ENCODE measurements at regions not wholly inside any gene's neighbourhood (a gene's known extent, or its start where the extent isn't known, plus 50 kb on each side); places are given as distances from the start of the nearest gene placed in this dataset.
"Not testable (repeated sequence)": the region's sequence is repeated elsewhere in the genome, so short reads cannot be mapped to it uniquely, and the experiment has no call there.

- H3K27me3 ChIP-seq (ENCODE audit: insufficient read depth, low read length): no peaks in the 10 kb centered on the region
- H3K27ac ChIP-seq (ENCODE audit: low read depth, low read length): no peak overlapping the region
- H3K36me3 ChIP-seq (ENCODE audit: insufficient read depth, low read length): no peaks in the 10 kb centered on the region
- H3K4me3 ChIP-seq (ENCODE audit: low read depth, low read length): no peak overlapping the region
- H2AFZ ChIP-seq (ENCODE audit: low read length, unreplicated experiment): no peak overlapping the region
- H3K79me2 ChIP-seq (ENCODE audit: control insufficient read depth, insufficient read depth, low read length, unreplicated experiment): no peaks in the 10 kb centered on the region
- H3K4me1 ChIP-seq (ENCODE audit: control insufficient read depth, insufficient read depth, low read length, unreplicated experiment): no peaks in the 10 kb centered on the region
Observed at GRCh38 chr12:131596115-131596514, 114.8 kb upstream of the SFSWAP start.

- H3K36me3 ChIP-seq (ENCODE audit: insufficient read depth, low read length): no peaks in the 10 kb centered on the region
- no peak overlapping the region for H3K4me3 ChIP-seq (ENCODE audit: low read depth, low read length)
- no peaks in the 10 kb centered on the region for H3K4me1 ChIP-seq (ENCODE audit: control insufficient read depth, insufficient read depth, low read length, unreplicated experiment)
- no peaks in the 10 kb centered on the region for H3K27me3 ChIP-seq (ENCODE audit: insufficient read depth, low read length)
- no peak overlapping the region for H2AFZ ChIP-seq (ENCODE audit: low read length, unreplicated experiment)
- no peak overlapping the region for H3K27ac ChIP-seq (ENCODE audit: low read depth, low read length)
- no peaks in the 10 kb centered on the region for H3K79me2 ChIP-seq (ENCODE audit: control insufficient read depth, insufficient read depth, low read length, unreplicated experiment)
Observed at GRCh38 chr12:131597333-131597732, 113.6 kb upstream of the SFSWAP start.

- Histone ChIP-seq H3K4me3 (ENCODE audit: low read depth, low read length) (no peak overlapping the region), H2AFZ (ENCODE audit: low read length, unreplicated experiment) (no peak overlapping the region), H3K4me1 (ENCODE audit: control insufficient read depth, insufficient read depth, low read length, unreplicated experiment) (no peaks in the 10 kb centered on the region), H3K79me2 (ENCODE audit: control insufficient read depth, insufficient read depth, low read length, unreplicated experiment) (no peaks in the 10 kb centered on the region), H3K27me3 (ENCODE audit: insufficient read depth, low read length) (no peaks in the 10 kb centered on the region), H3K36me3 (ENCODE audit: insufficient read depth, low read length) (no peaks in the 10 kb centered on the region), H3K27ac (ENCODE audit: low read depth, low read length) (no peak overlapping the region)
Observed at GRCh38 chr12:131598717-131599116, 112.2 kb upstream of the SFSWAP start.

GRCh38 chr12:131599190-131600159, 111.4 kb upstream of the SFSWAP start:
- no peaks in the 10 kb centered on the region for H3K36me3 ChIP-seq (ENCODE audit: insufficient read depth, low read length)
- H3K27me3 ChIP-seq (ENCODE audit: insufficient read depth, low read length): peaks cover under 1% of the 10 kb centered on the region; the same call in 1 of the 2 replicates
- no peak overlapping the region for H3K27ac ChIP-seq (ENCODE audit: low read depth, low read length)
- no peaks in the 10 kb centered on the region for H3K4me1 ChIP-seq (ENCODE audit: control insufficient read depth, insufficient read depth, low read length, unreplicated experiment)
- no peaks in the 10 kb centered on the region for H3K79me2 ChIP-seq (ENCODE audit: control insufficient read depth, insufficient read depth, low read length, unreplicated experiment)
- no peak overlapping the region for H3K4me3 ChIP-seq (ENCODE audit: low read depth, low read length)
- H2AFZ ChIP-seq (ENCODE audit: low read length, unreplicated experiment): no peak overlapping the region

GRCh38 chr12:131600160-131600532, 110.7 kb upstream of the SFSWAP start:
- Histone ChIP-seq H3K27me3 (ENCODE audit: insufficient read depth, low read length) (peaks cover 7% of the 10 kb centered on the region; the same call in 1 of the 2 replicates), H3K79me2 (ENCODE audit: control insufficient read depth, insufficient read depth, low read length, unreplicated experiment) (no peaks in the 10 kb centered on the region), H3K4me3 (ENCODE audit: low read depth, low read length) (no peak overlapping the region), H2AFZ (ENCODE audit: low read length, unreplicated experiment) (no peak overlapping the region), H3K36me3 (ENCODE audit: insufficient read depth, low read length) (no peaks in the 10 kb centered on the region), H3K4me1 (ENCODE audit: control insufficient read depth, insufficient read depth, low read length, unreplicated experiment) (no peaks in the 10 kb centered on the region), H3K27ac (ENCODE audit: low read depth, low read length) (no peak overlapping the region)

GRCh38 chr12:131601499-131601898, 109.4 kb upstream of the SFSWAP start:
- H3K27me3 ChIP-seq (ENCODE audit: insufficient read depth, low read length): peaks cover 14% of the 10 kb centered on the region; the same call in 1 of the 2 replicates
- H3K4me3 ChIP-seq (ENCODE audit: low read depth, low read length); H2AFZ ChIP-seq (ENCODE audit: low read length, unreplicated experiment); H3K36me3 ChIP-seq (ENCODE audit: insufficient read depth, low read length); H3K27ac ChIP-seq (ENCODE audit: low read depth, low read length); H3K4me1 ChIP-seq (ENCODE audit: control insufficient read depth, insufficient read depth, low read length, unreplicated experiment); H3K79me2 ChIP-seq (ENCODE audit: control insufficient read depth, insufficient read depth, low read length, unreplicated experiment): not testable (repeated sequence)

- no peaks in the 10 kb centered on the region for H3K4me1 ChIP-seq (ENCODE audit: control insufficient read depth, insufficient read depth, low read length, unreplicated experiment)
- H3K4me3 ChIP-seq (ENCODE audit: low read depth, low read length): no peak overlapping the region
- H2AFZ ChIP-seq (ENCODE audit: low read length, unreplicated experiment): no peak overlapping the region
- H3K36me3 ChIP-seq (ENCODE audit: insufficient read depth, low read length): no peaks in the 10 kb centered on the region
- no peaks in the 10 kb centered on the region for H3K79me2 ChIP-seq (ENCODE audit: control insufficient read depth, insufficient read depth, low read length, unreplicated experiment)
- H3K27me3 ChIP-seq (ENCODE audit: insufficient read depth, low read length): peaks cover 20% of the 10 kb centered on the region; the same call in 1 of the 2 replicates
- H3K27ac ChIP-seq (ENCODE audit: low read depth, low read length): no peak overlapping the region
Observed at GRCh38 chr12:131603106-131603938, 107.6 kb upstream of the SFSWAP start.

- Histone ChIP-seq H3K4me3 (ENCODE audit: low read depth, low read length) (no peak overlapping the region), H3K79me2 (ENCODE audit: control insufficient read depth, insufficient read depth, low read length, unreplicated experiment) (no peaks in the 10 kb centered on the region), H3K27me3 (ENCODE audit: insufficient read depth, low read length) (peaks cover 26% of the 10 kb centered on the region), H3K4me1 (ENCODE audit: control insufficient read depth, insufficient read depth, low read length, unreplicated experiment) (no peaks in the 10 kb centered on the region), H3K27ac (ENCODE audit: low read depth, low read length) (no peak overlapping the region), H3K36me3 (ENCODE audit: insufficient read depth, low read length) (no peaks in the 10 kb centered on the region), H2AFZ (ENCODE audit: low read length, unreplicated experiment) (no peak overlapping the region)
Observed at GRCh38 chr12:131603939-131604795, 106.7 kb upstream of the SFSWAP start.

- Histone ChIP-seq H3K27me3 (ENCODE audit: insufficient read depth, low read length) (peaks cover 26% of the 10 kb centered on the region), H3K4me3 (ENCODE audit: low read depth, low read length) (no peak overlapping the region), H2AFZ (ENCODE audit: low read length, unreplicated experiment) (no peak overlapping the region), H3K79me2 (ENCODE audit: control insufficient read depth, insufficient read depth, low read length, unreplicated experiment) (no peaks in the 10 kb centered on the region), H3K27ac (ENCODE audit: low read depth, low read length) (no peak overlapping the region), H3K4me1 (ENCODE audit: control insufficient read depth, insufficient read depth, low read length, unreplicated experiment) (no peaks in the 10 kb centered on the region), H3K36me3 (ENCODE audit: insufficient read depth, low read length) (no peaks in the 10 kb centered on the region)
Observed at GRCh38 chr12:131604859-131605258, 106.0 kb upstream of the SFSWAP start.

GRCh38 chr12:131605304-131605829, 105.5 kb upstream of the SFSWAP start:
- H3K4me1 ChIP-seq (ENCODE audit: control insufficient read depth, insufficient read depth, low read length, unreplicated experiment): no peaks in the 10 kb centered on the region
- H2AFZ ChIP-seq (ENCODE audit: low read length, unreplicated experiment): no peak overlapping the region
- H3K79me2 ChIP-seq (ENCODE audit: control insufficient read depth, insufficient read depth, low read length, unreplicated experiment): no peaks in the 10 kb centered on the region
- no peaks in the 10 kb centered on the region for H3K36me3 ChIP-seq (ENCODE audit: insufficient read depth, low read length)
- H3K27ac ChIP-seq (ENCODE audit: low read depth, low read length): no peak overlapping the region
- peaks cover 26% of the 10 kb centered on the region for H3K27me3 ChIP-seq (ENCODE audit: insufficient read depth, low read length)
- no peak overlapping the region for H3K4me3 ChIP-seq (ENCODE audit: low read depth, low read length)

All from ACC112 (cell line).